Astrocyte of the spinal cord (primary cell): ENCODE measurements at regions not wholly inside any gene's neighbourhood (a gene's known extent, or its start where the extent isn't known, plus 50 kb on each side); places are given as distances from the start of the nearest gene placed in this dataset.
"Not testable (repeated sequence)": the region's sequence is repeated elsewhere in the genome, so short reads cannot be mapped to it uniquely, and the experiment has no call there.

Experiments used
- DNase-seq: peaks from one replicate; pipeline ENCODE4 v3.0.0; 2011; ENCODE audit warnings: low read depth, low spot score
- H3K4me3 ChIP-seq: 2 replicates; pipeline ENCODE4 v1.5.1; 2011; ENCODE audit warnings: low read depth, mild to moderate bottlenecking, low read length, moderate library complexity
- CTCF ChIP-seq: IDR thresholded peaks from 2 replicates; pipeline ENCODE4 v1.5.1; 2012; ENCODE audit warnings: low read depth, mild to moderate bottlenecking, low read length, inconsistent platforms
- in situ Hi-C: cut with HindIII; loops from 2 replicates; pipeline ENCODE4 v1.10.0; 2017; ENCODE audit warnings: low sequenced_read_pairs

- DNase-seq, result no peak
- in situ Hi-C loops, result no loop called here
Observed at GRCh38 chr2:105674401-105674800, 70.3 kb upstream of the NCK2 start.

GRCh38 chr2:105671156-105671555 is 73.6 kb upstream of the NCK2 start:
- TF ChIP-seq CTCF, result no peak
- in situ Hi-C loops, result no loop called here
- peak; percentile 17 for DNase-seq
- no peak overlapping the region for H3K4me3 ChIP-seq

More at GRCh38 chr2:105674401-105674800, 70.3 kb upstream of the NCK2 start:
- no peak for TF ChIP-seq CTCF
- no peak overlapping the region for H3K4me3 ChIP-seq

GRCh38 chr2:105669384-105669891 is 75.3 kb upstream of the NCK2 start:
- DNase-seq, result no peak
- no peak for TF ChIP-seq CTCF
- no peak overlapping the region for H3K4me3 ChIP-seq
- in situ Hi-C loops, result no loop called here

GRCh38 chr2:105665480-105665879 is 79.2 kb upstream of the NCK2 start:
- no peak for TF ChIP-seq CTCF

GRCh38 chr2:105660489-105660888 is 84.2 kb upstream of the NCK2 start:
- H3K4me3 ChIP-seq, result no peak overlapping the region
- DNase-seq, result no peak
- in situ Hi-C loops, result no loop called here
- no peak for TF ChIP-seq CTCF

More at GRCh38 chr2:105665480-105665879, 79.2 kb upstream of the NCK2 start:
- in situ Hi-C loops, result no loop called here
- DNase-seq, result no peak
- H3K4me3 ChIP-seq, result no peak overlapping the region

- in situ Hi-C loops, DNase-seq, H3K4me3 ChIP-seq: not testable (repeated sequence)
Observed at GRCh38 chr2:105655723-105656606, 88.7 kb upstream of the NCK2 start.

- no peak for TF ChIP-seq CTCF
- no peak for DNase-seq
- in situ Hi-C loops, result no loop called here
- no peak overlapping the region for H3K4me3 ChIP-seq
Observed at GRCh38 chr2:105655244-105655643, 89.5 kb upstream of the NCK2 start.
